DMS153 (cell line): ENCODE measurements at regions not wholly inside any gene's neighbourhood (a gene's known extent, or its start where the extent isn't known, plus 50 kb on each side); places are given as distances from the start of the nearest gene placed in this dataset.
A peak's percentile ranks its signal among the peaks of the same experiment; 100 is the strongest.
"Not testable (repeated sequence)": the region's sequence is repeated elsewhere in the genome, so short reads cannot be mapped to it uniquely, and the experiment has no call there.

Experiments used
- DNase-seq: peaks from one replicate; lab custom pipeline; 2025; lab: John Stamatoyannopoulos, UW

DNA sequence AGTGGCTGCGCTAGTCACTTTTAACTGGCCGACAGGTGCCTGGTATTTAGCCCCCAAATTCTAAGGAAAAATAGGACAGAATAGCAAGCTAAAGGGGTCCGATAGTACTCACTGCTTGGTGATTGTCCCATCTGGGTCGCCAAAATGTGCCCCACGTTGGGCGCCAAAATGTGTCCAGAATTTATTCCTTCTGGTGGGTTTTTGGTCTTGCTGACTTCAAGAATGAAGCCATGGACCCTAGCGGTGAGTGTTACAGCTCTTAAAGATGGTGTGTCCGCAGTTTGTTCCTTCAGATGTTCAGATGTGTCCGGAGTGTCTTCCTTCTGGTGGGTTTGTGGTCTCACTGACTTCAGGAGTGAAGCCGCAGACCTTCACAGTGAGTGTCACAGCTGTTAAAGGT is 144.8 kb upstream of the XIRP2 start:
- DNase-seq: not testable (repeated sequence)

DNA sequence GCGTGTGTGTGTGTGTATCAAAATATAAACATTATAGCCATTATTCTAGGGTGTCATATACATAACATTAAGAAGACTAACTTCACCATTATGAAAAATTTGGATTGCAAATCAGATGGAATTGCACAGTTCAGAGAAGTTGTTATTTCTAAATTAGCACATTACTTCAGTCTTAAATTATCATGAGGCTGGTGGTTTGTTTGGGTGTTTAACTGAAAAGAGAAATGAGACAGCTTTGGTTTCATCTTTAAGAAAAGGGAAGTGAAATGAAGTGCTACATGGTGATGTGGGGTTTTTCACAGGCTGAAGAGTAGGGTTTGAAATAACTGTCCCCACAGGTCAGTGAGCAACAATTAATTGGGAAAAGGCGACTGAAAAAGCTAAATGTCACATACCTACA is 161.2 kb upstream of the XIRP2 start:
- DNase-seq: no peak

DNA sequence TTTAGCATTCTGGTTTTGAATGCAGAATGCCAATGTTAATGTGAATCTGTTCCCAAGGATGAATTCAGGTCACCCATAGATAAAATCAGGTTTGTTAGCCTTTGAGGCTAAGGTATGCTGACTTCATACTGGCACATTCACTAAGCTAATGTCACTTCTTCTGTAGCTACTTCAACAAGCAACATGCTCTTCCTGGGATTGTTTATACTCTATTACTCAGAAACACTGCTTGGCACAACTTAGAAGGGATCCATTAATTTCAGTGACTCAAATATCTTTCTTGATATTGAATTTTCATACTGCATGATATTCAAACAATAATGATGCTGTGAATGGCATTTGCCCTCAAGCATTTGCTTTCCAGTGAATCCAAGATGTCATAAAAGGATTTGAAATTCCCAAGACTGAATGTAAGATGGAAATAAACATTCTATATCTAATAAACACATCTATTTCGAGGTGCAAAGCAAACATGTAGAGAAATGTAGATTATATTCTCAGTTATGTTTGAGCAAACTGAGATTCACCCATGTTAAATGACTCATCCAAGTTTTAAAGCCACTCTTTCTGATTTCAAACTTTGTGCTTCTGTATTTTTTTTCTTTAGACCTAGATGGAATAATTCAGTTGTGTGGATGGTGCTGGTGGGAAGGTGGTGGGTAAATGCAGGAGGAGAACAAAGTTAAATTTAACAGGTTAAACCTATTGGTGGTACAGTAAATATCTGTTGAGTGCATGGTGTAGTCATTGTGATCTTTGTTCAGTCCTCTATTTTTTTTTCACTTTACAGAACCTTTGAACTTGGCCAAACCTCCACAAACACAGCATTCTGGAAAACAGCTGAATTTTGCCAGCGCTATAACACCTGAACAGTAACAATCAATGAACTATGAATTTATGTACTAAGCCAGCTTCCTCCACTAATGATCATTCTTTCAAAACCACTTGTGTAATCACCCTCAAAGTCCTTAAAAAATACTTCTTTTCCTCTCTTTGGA is 162.1 kb upstream of the XIRP2 start:
- no peak for DNase-seq

DNA sequence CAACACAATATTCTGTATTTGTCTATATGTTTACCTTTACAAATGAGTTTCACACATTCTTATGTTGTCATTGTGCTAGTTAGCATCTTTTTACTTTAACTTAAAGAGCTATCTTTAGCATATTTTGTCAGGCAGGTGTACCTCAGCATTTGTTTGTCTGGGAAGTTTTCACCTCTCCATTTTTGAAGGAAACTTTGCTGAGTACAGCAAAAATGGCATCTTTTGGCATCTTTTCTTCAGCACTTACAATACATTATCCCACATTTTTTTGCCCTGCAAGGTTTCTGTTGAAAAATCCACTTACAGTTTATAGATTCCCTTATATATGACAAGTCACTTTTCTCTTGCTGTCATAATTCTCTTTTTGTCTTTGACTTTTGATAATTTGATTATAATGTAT is 171.3 kb upstream of the XIRP2 start:
- no peak for DNase-seq

DNA sequence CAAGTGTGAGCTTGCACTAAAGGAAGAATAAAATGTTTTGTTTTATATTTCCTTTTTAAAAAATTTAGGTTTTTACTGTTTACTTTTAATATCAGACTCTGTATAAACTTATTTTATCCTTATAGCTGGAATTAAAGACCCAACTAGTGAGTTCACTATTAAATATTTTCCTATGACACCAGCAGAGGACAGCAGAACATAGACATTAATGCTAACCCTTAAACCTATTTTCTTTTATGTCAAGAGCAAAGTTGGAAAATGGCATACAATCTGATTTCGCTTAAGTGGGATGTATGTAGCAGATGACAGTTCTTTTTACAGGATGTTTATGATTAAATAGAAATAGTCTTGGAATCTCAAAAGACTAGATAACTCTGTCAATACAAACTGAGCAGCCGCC is 188.2 kb upstream of the XIRP2 start:
- no peak for DNase-seq

DNA sequence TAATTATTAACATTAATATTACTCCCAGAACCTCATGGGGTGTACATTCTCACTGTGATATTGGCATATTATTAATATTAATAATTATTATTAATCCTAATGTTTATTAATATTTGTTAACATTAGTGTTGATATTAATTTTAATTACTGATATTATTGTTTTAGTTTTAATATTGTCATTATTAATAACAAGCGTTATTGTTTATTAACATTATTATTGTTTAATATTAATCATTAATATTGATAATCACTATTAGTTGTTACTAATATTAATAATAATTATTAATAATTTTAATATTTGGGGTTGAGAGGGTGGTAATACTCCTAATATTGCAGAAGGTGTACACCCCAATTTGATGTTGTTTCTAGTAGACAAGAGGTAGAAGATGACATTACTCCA is 193.1 kb upstream of the XIRP2 start:
- no peak for DNase-seq

GRCh38 chr2:166686057-166686456 is 192.0 kb upstream of the SCN7A start:
- DNase-seq: not testable (repeated sequence)

GRCh38 chr2:166677996-166678395 is 183.9 kb upstream of the SCN7A start:
- DNase-seq: no peak

DNA sequence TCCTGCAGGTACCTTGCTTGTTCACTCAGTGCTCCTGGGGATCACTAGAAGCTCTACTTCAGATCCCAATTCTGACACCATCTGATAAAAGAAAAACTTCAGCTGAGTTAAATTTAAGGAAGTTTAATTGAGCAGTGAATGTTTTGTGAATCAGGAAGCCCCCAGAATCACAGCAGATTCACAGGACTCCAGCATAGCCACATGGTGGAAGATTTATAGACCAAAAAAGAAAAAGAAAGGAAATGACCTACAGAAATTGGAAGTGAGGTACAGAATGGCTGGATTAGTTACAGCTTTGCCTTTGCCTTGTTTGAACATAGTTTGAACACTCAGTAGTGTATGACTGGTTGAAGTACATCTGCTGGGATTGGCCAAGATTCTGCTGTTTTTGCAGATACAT is 182.7 kb upstream of the SCN7A start:
- DNase-seq: no peak

GRCh38 chr2:166675553-166675952 is 181.5 kb upstream of the SCN7A start:
- DNase-seq: no peak

- DNase-seq: no peak
These were observed 179.9 kb upstream of the SCN7A start for GRCh38 chr2:166673986-166674385.

GRCh38 chr2:166671801-166672200 is 177.8 kb upstream of the SCN7A start:
- DNase-seq: no peak

DNA sequence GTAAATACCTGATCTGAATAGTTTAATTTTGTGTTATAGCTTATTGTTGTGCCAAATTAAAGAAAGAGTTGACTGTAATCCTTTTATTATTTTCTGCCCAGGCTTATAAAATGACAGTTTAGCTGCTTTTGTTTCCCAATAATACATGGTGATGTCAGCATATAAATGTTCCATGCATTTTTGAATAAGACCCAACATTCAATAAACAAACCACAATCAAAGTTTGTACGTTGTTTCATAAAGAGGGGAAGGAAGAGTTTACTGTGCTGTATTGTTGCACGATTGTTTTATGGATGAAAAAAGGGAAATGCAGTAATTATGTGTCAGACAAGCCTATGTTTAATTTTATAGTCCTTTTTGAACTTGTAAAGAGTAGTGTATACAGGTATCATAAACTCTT is 177.2 kb upstream of the SCN7A start:
- DNase-seq: no peak

- no peak for DNase-seq
These were observed 172.2 kb upstream of the SCN7A start for GRCh38 chr2:166665991-166666940.

- DNase-seq: no peak
These were observed 167.8 kb upstream of the SCN7A start for GRCh38 chr2:166661824-166662223.

DNA sequence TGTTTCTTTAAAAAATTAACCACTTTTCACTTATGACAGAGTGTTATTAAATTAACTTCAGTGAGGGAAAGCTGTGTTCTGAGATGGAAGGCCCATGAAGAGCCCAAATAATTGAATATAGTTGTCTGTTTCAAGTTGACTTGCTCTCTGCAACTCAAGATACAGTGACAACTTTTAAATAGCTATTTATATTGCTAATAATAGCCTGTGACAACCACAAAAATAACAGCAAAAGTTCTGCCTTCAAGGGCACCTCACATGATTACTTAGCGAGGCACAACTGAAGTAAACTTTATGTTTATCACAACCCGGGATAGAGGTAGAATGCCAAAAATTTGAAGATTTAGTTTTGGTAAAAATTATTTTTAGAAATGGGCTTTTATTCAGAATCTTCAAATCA is 167.3 kb upstream of the SCN7A start:
- no peak for DNase-seq

DNA sequence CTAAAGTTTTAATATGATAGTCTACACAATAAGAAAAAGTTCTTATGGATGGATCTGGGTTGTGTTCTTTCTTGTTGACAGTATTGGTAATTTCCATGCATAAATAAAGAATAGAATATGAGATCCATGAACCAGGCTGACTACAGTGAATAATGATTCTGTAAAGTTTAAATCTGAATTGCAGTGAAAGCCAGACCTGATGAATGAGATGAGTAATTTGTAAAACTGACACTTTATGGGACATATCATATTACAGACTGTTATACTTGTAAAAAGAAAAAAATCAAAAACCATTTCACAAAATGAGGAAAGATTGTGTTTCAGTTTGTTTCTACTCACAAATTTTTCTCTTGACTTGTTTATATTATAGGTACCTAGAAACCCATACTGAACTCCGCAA is 164.9 kb upstream of the SCN7A start:
- DNase-seq: no peak

DNA sequence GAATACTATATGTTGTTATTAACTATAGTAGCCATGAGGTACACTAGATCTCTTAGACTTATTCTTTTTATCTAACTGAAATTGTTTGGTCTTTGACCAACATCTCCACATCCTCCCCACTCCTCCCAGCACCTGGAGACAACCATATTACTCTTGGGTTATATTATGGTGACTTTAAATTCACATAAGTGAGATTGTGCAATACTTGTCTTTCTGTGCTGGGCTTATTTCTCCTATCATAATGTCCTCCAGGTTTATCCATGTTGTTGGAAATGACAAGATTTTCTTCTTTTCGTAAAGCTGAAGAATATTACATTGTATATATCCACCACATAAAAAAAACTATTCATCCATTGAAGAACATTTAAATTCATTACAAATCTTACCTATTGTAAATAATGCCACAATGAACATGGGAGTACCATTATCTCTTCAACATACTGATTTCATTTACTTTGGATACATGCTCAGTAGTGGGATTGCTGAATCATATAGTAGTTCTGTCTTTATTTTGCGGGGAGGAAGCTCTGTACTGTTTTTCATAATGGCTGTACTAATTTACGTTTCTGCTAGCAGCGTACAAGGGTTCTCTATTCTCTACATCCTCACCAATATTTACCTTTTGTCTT is 159.2 kb upstream of the SCN7A start:
- peak; percentile 95 for DNase-seq

- DNase-seq: no peak
These were observed 157.9 kb upstream of the SCN7A start for GRCh38 chr2:166651991-166652390.

DNA sequence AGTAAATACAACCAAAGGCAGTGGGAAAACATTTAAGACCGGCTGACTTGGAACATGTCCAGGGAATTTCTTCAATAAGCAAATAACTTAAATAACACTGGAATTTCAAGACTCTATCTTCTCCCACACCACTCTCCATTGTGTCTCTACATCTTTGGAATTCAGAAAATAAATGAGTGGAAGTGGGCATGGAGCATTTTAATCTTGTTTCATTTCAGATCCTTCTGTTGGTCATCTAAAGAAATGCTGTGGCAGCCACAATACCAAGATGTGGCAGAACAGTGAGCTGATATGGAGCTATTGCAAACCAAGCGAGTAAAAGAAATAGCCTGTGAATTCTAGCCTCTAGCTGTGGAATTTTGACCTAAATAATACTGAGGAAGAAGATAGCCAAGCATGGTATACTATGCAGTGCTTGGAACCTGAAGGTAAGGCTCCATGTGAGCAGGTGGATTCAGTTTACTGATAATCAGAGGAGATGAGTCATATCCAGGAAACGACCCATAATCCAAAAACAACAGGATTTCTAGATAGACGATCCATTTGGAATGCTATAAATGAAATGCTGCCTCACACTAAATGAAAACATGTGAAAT is 157.1 kb upstream of the SCN7A start:
- DNase-seq: peak; percentile 48

DNA sequence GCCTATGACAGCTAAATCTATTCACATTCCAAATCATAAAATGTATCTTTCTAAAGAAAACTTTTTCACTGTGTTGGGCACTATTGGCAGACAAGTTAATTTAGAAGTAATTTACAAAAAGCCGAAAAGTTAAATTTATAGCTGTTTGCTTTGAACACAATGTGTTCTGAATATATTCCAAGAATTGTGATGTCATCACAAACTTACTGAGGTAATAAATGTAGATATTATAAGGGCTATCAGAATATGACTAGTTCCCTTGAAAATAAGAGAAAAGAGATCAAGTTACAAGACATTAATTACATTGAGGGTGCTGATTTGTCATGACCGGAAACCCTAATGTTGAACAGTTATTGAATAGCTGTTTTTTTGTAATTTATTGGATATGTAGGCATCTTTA is 153.9 kb upstream of the SCN7A start:
- no peak for DNase-seq

DNA sequence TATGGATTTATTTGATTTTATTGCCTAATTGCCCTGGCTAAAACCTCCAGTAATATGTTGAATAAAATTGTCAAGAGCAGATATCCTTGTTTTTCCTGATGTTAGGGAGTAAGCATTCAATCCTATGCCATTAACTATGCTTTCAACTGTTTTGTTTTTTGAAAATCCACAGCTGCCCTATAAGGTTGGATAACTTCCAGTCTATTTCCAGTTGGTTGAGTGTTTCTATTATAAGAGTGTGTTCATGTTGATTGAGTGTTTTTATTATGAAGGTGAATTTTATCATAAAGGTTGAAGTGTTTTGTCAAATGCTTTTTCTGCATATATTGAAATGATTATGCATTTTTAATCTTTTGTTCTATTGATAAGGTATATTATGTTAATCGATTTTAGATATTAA is 149.9 kb upstream of the SCN7A start:
- no peak for DNase-seq
